ENCODE measurements at regions not wholly inside any gene's neighbourhood (a gene's known extent, or its start where the extent isn't known, plus 50 kb on each side); places are given as distances from the start of the nearest gene placed in this dataset.
"Not testable (repeated sequence)": the region's sequence is repeated elsewhere in the genome, so short reads cannot be mapped to it uniquely, and the experiment has no call there.

- no peaks in the 10 kb centered on the region for H3K36me3 Mint-ChIP-seq
- no peak overlapping the region for H3K27ac ChIP-seq (ENCODE audit: low read depth, low read length)
- H3K36me3 ChIP-seq (ENCODE audit: insufficient read depth, low read length), result no peaks in the 10 kb centered on the region
- no peaks in the 10 kb centered on the region for H3K4me1 ChIP-seq (ENCODE audit: insufficient read depth, low read length)
- H3K9me3 Mint-ChIP-seq, result peaks cover 7 to 40% (median 19%) of the 10 kb centered on the region in 5 donors
- no peaks in the 10 kb centered on the region for H3K9me3 ChIP-seq (ENCODE audit: low read length)
- DNase-seq, result no peak
- ChIA-PET CTCF (no interaction called here), POLR2A (no interaction called here)
- no peaks in the 10 kb centered on the region for H3K27me3 ChIP-seq (ENCODE audit: insufficient read depth, low read length, poor library complexity, severe bottlenecking)
- H3K27ac Mint-ChIP-seq, result no peak overlapping the region
- no peaks in the 10 kb centered on the region for H3K27me3 Mint-ChIP-seq
- H3K4me3 ChIP-seq (ENCODE audit: low read length), result no peak overlapping the region
- no peaks in the 10 kb centered on the region for H3K4me1 Mint-ChIP-seq
- H3K4me3 Mint-ChIP-seq, result no peak overlapping the region
Measured at GRCh38 chr5:162931501-162931900, 505.9 kb upstream of the CCNG1 start.

GRCh38 chr5:162939991-162940390, 497.4 kb upstream of the CCNG1 start:
- POLR2A ChIA-PET, result no interaction called here
- CTCF ChIA-PET, result no interaction called here
- Mint-ChIP-seq H3K9me3 (peaks cover 2 to 19% (median 9%) of the 10 kb centered on the region in 5 donors), H3K36me3 (no peaks in the 10 kb centered on the region), H3K4me3 (no peak overlapping the region), H3K4me1 (no peaks in the 10 kb centered on the region), H3K27me3 (no peaks in the 10 kb centered on the region), H3K27ac (no peak overlapping the region)
- Histone ChIP-seq H3K4me1 (ENCODE audit: insufficient read depth, low read length) (no peaks in the 10 kb centered on the region), H3K4me3 (ENCODE audit: low read length) (no peak overlapping the region), H3K9me3 (ENCODE audit: low read length) (no peaks in the 10 kb centered on the region), H3K27ac (ENCODE audit: low read depth, low read length) (no peak overlapping the region), H3K27me3 (ENCODE audit: insufficient read depth, low read length, poor library complexity, severe bottlenecking) (no peaks in the 10 kb centered on the region), H3K36me3 (ENCODE audit: insufficient read depth, low read length) (no peaks in the 10 kb centered on the region)
- DNase-seq, result no peak

- Histone ChIP-seq H3K27me3 (ENCODE audit: insufficient read depth, low read length, poor library complexity, severe bottlenecking) (no peaks in the 10 kb centered on the region), H3K9me3 (ENCODE audit: low read length) (no peaks in the 10 kb centered on the region), H3K4me3 (ENCODE audit: low read length) (no peak overlapping the region), H3K4me1 (ENCODE audit: insufficient read depth, low read length) (no peaks in the 10 kb centered on the region), H3K36me3 (ENCODE audit: insufficient read depth, low read length) (no peaks in the 10 kb centered on the region), H3K27ac (ENCODE audit: low read depth, low read length) (no peak overlapping the region)
- DNase-seq, result no peak
- Mint-ChIP-seq H3K27me3 (no peaks in the 10 kb centered on the region), H3K4me3 (no peak overlapping the region), H3K36me3 (no peaks in the 10 kb centered on the region), H3K9me3 (peaks cover 0 to 10% (median 2%) of the 10 kb centered on the region in 5 donors), H3K27ac (no peak overlapping the region), H3K4me1 (no peaks in the 10 kb centered on the region)
- ChIA-PET CTCF (no interaction called here), POLR2A (interaction anchor here (0.5 kb wide), 1 partner anchor 33 kb away, joined by 4 read pairs; no protein-coding TSS in a partner anchor)
Measured at GRCh38 chr5:162948677-162949076, 488.7 kb upstream of the CCNG1 start.

- DNase-seq, result no peak
- H3K36me3 ChIP-seq (ENCODE audit: insufficient read depth, low read length), result no peaks in the 10 kb centered on the region
- no peaks in the 10 kb centered on the region for H3K9me3 ChIP-seq (ENCODE audit: low read length)
- H3K4me1 Mint-ChIP-seq, result no peaks in the 10 kb centered on the region
- ChIA-PET POLR2A (no interaction called here), CTCF (no interaction called here)
- H3K27ac ChIP-seq (ENCODE audit: low read depth, low read length), result no peak overlapping the region
- H3K36me3 Mint-ChIP-seq, result no peaks in the 10 kb centered on the region
- H3K27me3 Mint-ChIP-seq, result no peaks in the 10 kb centered on the region
- H3K4me3 Mint-ChIP-seq, result no peak overlapping the region
- H3K4me1 ChIP-seq (ENCODE audit: insufficient read depth, low read length), result no peaks in the 10 kb centered on the region
- H3K27ac Mint-ChIP-seq, result no peak overlapping the region
- H3K9me3 Mint-ChIP-seq, result peaks cover 0 to 10% (median 3%) of the 10 kb centered on the region in 5 donors
- no peak overlapping the region for H3K4me3 ChIP-seq (ENCODE audit: low read length)
- H3K27me3 ChIP-seq (ENCODE audit: insufficient read depth, low read length, poor library complexity, severe bottlenecking), result no peaks in the 10 kb centered on the region
Measured at GRCh38 chr5:162956570-162956969, 480.8 kb upstream of the CCNG1 start.

- peaks cover 4 to 17% (median 7%) of the 10 kb centered on the region in 5 donors for H3K9me3 Mint-ChIP-seq
- H3K36me3 ChIP-seq (ENCODE audit: insufficient read depth, low read length); H3K36me3 Mint-ChIP-seq; H3K4me1 ChIP-seq (ENCODE audit: insufficient read depth, low read length); H3K4me3 Mint-ChIP-seq; DNase-seq; H3K27ac ChIP-seq (ENCODE audit: low read depth, low read length); H3K27me3 ChIP-seq (ENCODE audit: insufficient read depth, low read length, poor library complexity, severe bottlenecking); H3K27me3 Mint-ChIP-seq; POLR2A ChIA-PET; H3K4me1 Mint-ChIP-seq; CTCF ChIA-PET; H3K27ac Mint-ChIP-seq; H3K4me3 ChIP-seq (ENCODE audit: low read length); H3K9me3 ChIP-seq (ENCODE audit: low read length): not testable (repeated sequence)
Measured at GRCh38 chr5:162964144-162964543, 473.3 kb upstream of the CCNG1 start.

- ChIA-PET CTCF (no interaction called here), POLR2A (no interaction called here)
- H3K27ac ChIP-seq (ENCODE audit: low read depth, low read length), result no peak overlapping the region
- Mint-ChIP-seq H3K4me3 (no peak overlapping the region), H3K4me1 (no peaks in the 10 kb centered on the region), H3K27ac (no peak overlapping the region), H3K36me3 (no peaks in the 10 kb centered on the region), H3K9me3 (peaks cover 0 to 9% (median 3%) of the 10 kb centered on the region in 5 donors), H3K27me3 (no peaks in the 10 kb centered on the region)
- no peak overlapping the region for H3K4me3 ChIP-seq (ENCODE audit: low read length)
- H3K9me3 ChIP-seq (ENCODE audit: low read length), result no peaks in the 10 kb centered on the region
- DNase-seq, result no peak
- no peaks in the 10 kb centered on the region for H3K27me3 ChIP-seq (ENCODE audit: insufficient read depth, low read length, poor library complexity, severe bottlenecking)
- H3K36me3 ChIP-seq (ENCODE audit: insufficient read depth, low read length), result no peaks in the 10 kb centered on the region
- H3K4me1 ChIP-seq (ENCODE audit: insufficient read depth, low read length), result no peaks in the 10 kb centered on the region
Measured at GRCh38 chr5:162990063-162990462, 447.3 kb upstream of the CCNG1 start.

GRCh38 chr5:162990856-162991497, 446.4 kb upstream of the CCNG1 start:
- Mint-ChIP-seq H3K36me3 (no peaks in the 10 kb centered on the region), H3K27ac (no peak overlapping the region), H3K9me3 (peaks cover 0 to 9% (median 3%) of the 10 kb centered on the region in 5 donors), H3K4me1 (no peaks in the 10 kb centered on the region), H3K4me3 (no peak overlapping the region), H3K27me3 (no peaks in the 10 kb centered on the region)
- no peak overlapping the region for H3K27ac ChIP-seq (ENCODE audit: low read depth, low read length)
- DNase-seq, result no peak
- H3K36me3 ChIP-seq (ENCODE audit: insufficient read depth, low read length), result no peaks in the 10 kb centered on the region
- no peaks in the 10 kb centered on the region for H3K27me3 ChIP-seq (ENCODE audit: insufficient read depth, low read length, poor library complexity, severe bottlenecking)
- CTCF ChIA-PET, result no interaction called here
- no peak overlapping the region for H3K4me3 ChIP-seq (ENCODE audit: low read length)
- H3K9me3 ChIP-seq (ENCODE audit: low read length), result no peaks in the 10 kb centered on the region
- POLR2A ChIA-PET, result no interaction called here
- H3K4me1 ChIP-seq (ENCODE audit: insufficient read depth, low read length), result no peaks in the 10 kb centered on the region

GRCh38 chr5:162995568-162995967, 441.8 kb upstream of the CCNG1 start:
- H3K27ac Mint-ChIP-seq, result no peak overlapping the region
- H3K27me3 Mint-ChIP-seq, result no peaks in the 10 kb centered on the region
- POLR2A ChIA-PET, result no interaction called here

GRCh38 chr5:162996053-162996452, 441.3 kb upstream of the CCNG1 start:
- H3K27me3 Mint-ChIP-seq, result no peaks in the 10 kb centered on the region
- Histone ChIP-seq H3K9me3 (ENCODE audit: low read length) (no peaks in the 10 kb centered on the region), H3K36me3 (ENCODE audit: insufficient read depth, low read length) (no peaks in the 10 kb centered on the region), H3K27me3 (ENCODE audit: insufficient read depth, low read length, poor library complexity, severe bottlenecking) (no peaks in the 10 kb centered on the region), H3K27ac (ENCODE audit: low read depth, low read length) (no peak overlapping the region), H3K4me3 (ENCODE audit: low read length) (no peak overlapping the region), H3K4me1 (ENCODE audit: insufficient read depth, low read length) (no peaks in the 10 kb centered on the region)
- ChIA-PET CTCF (no interaction called here), POLR2A (no interaction called here)
- H3K9me3 Mint-ChIP-seq, result peaks cover 1 to 17% (median 3%) of the 10 kb centered on the region in 5 donors
- no peaks in the 10 kb centered on the region for H3K36me3 Mint-ChIP-seq
- no peak overlapping the region for H3K27ac Mint-ChIP-seq
- no peaks in the 10 kb centered on the region for H3K4me1 Mint-ChIP-seq
- no peak overlapping the region for H3K4me3 Mint-ChIP-seq
- no peak for DNase-seq

More at GRCh38 chr5:162995568-162995967, 441.8 kb upstream of the CCNG1 start:
- no peaks in the 10 kb centered on the region for H3K9me3 ChIP-seq (ENCODE audit: low read length)
- no peaks in the 10 kb centered on the region for H3K36me3 Mint-ChIP-seq
- no peaks in the 10 kb centered on the region for H3K4me1 Mint-ChIP-seq
- CTCF ChIA-PET, result no interaction called here
- H3K4me3 Mint-ChIP-seq, result no peak overlapping the region
- no peaks in the 10 kb centered on the region for H3K4me1 ChIP-seq (ENCODE audit: insufficient read depth, low read length)
- H3K36me3 ChIP-seq (ENCODE audit: insufficient read depth, low read length), result no peaks in the 10 kb centered on the region
- no peak overlapping the region for H3K4me3 ChIP-seq (ENCODE audit: low read length)
- no peaks in the 10 kb centered on the region for H3K27me3 ChIP-seq (ENCODE audit: insufficient read depth, low read length, poor library complexity, severe bottlenecking)
- no peak for DNase-seq
- peaks cover 0 to 17% (median 3%) of the 10 kb centered on the region in 5 donors for H3K9me3 Mint-ChIP-seq
- H3K27ac ChIP-seq (ENCODE audit: low read depth, low read length), result no peak overlapping the region

Measured in CD8-positive, alpha-beta memory T cell (primary cell).